H1 (cell line): ENCODE measurements at regions not wholly inside any gene's neighbourhood (a gene's known extent, or its start where the extent isn't known, plus 50 kb on each side); places are given as distances from the start of the nearest gene placed in this dataset.

Source experiments
- CTCF ChIA-PET: fragments of 300-600 bp; sonication (Branson Sonifier 250); formaldehyde crosslinking; loops from one replicate; lab custom pipeline; 2021; ENCODE audit not compliant: partially characterized antibody; lab: Charles Lee
- POLR2A ChIA-PET: fragments of 300-600 bp; sonication (Branson Sonifier 250); formaldehyde crosslinking; loops from one replicate; lab custom pipeline; 2021; ENCODE audit warnings: inconsistent platforms; ENCODE audit not compliant: partially characterized antibody; lab: Charles Lee
- DNase-seq, 2 experiments: peaks; one replicate each; pipeline versions ENCODE4 v3.0.0 to v3.0.0-alpha.2; 2010 to 2022; ENCODE audit warnings: low spot score in 2 of 2, low read depth in 1 of 2, mixed read lengths in 1 of 2
- FAIRE-seq: peaks from 2 replicates; lab custom pipeline; 2011; peaks lifted over from hg19 to GRCh38; lab: Jason Lieb, UNC
- H2AFZ ChIP-seq: 2 replicates; pipeline ENCODE4 v1.8.1; 2012; ENCODE audit warnings: low read length, inconsistent platforms
- H2AK5ac ChIP-seq: 2 replicates; pipeline ENCODE4 v1.6.1; 2013; ENCODE audit warnings: low read depth, low read length
- H2BK120ac ChIP-seq: replicated peaks from 2 replicates; pipeline ENCODE3; 2013; ENCODE audit warnings: low read depth, low read length, inconsistent platforms
- H2BK12ac ChIP-seq: 2 replicates; pipeline ENCODE4 v1.6.1; 2013; ENCODE audit warnings: low read depth, low read length
- H2BK15ac ChIP-seq: 2 replicates; pipeline ENCODE4 v1.6.1; 2013; ENCODE audit warnings: low read length
- H2BK20ac ChIP-seq: 2 replicates; pipeline ENCODE4 v1.6.1; 2013; ENCODE audit warnings: low read length
- H2BK5ac ChIP-seq: 2 replicates; pipeline ENCODE4 v1.6.1; 2013; ENCODE audit warnings: low read depth, low read length
- H3K14ac ChIP-seq: 2 replicates; pipeline ENCODE4 v1.6.1; 2013; ENCODE audit warnings: inconsistent platforms; ENCODE audit not compliant: insufficient read length
- H3K18ac ChIP-seq: 2 replicates; pipeline ENCODE4 v1.6.1; 2013; ENCODE audit warnings: low read length; ENCODE audit errors: extremely low read depth
- H3K23ac ChIP-seq: 2 replicates; pipeline ENCODE4 v1.6.1; 2013; ENCODE audit warnings: inconsistent platforms; ENCODE audit not compliant: insufficient read length
- H3K23me2 ChIP-seq: 2 replicates; pipeline ENCODE4 v1.6.1; 2013; ENCODE audit warnings: low read depth, low read length
- H3K27ac ChIP-seq: 2 replicates; pipeline ENCODE4 v1.6.1; 2011; ENCODE audit warnings: low read depth, low read length, inconsistent platforms
- H3K27me3 ChIP-seq, 4 experiments: replicated peaks in 1 of 4; 1 replicate in 1 of 4; 2 replicates in 3 of 4; pipeline versions ENCODE4 v1.6.1 to v1.8.1; 2011 to 2013; ENCODE audit warnings: low read length in 3 of 4, mild to moderate bottlenecking in 3 of 4, inconsistent platforms in 2 of 4, mixed read lengths in 2 of 4, moderate library complexity in 1 of 4; ENCODE audit not compliant: control insufficient read depth in 3 of 4, insufficient read depth in 3 of 4; ENCODE audit errors: extremely low read depth in 1 of 4
- H3K36me3 ChIP-seq, 4 experiments: 2 replicates each; pipeline versions ENCODE4 v1.6.1 to v1.8.1; 2011 to 2013; ENCODE audit warnings: mild to moderate bottlenecking in 4 of 4, low read length in 3 of 4, moderate library complexity in 2 of 4, control low read depth in 1 of 4, inconsistent platforms in 1 of 4; ENCODE audit not compliant: insufficient read depth in 4 of 4, control insufficient read depth in 2 of 4
- H3K4ac ChIP-seq: replicated peaks from 2 replicates; pipeline ENCODE3; 2013; ENCODE audit warnings: low read length, low read depth, mixed read lengths, inconsistent platforms; ENCODE audit not compliant: insufficient read length
- H3K4me1 ChIP-seq, 4 experiments: replicated peaks in 1 of 4; 1 replicate in 1 of 4; 2 replicates in 3 of 4; pipeline versions ENCODE4 v1.6.1 to v1.8.1; 2011 to 2013; ENCODE audit warnings: low read length in 3 of 4, inconsistent platforms in 2 of 4, mixed read lengths in 1 of 4; ENCODE audit not compliant: insufficient read depth in 4 of 4, control insufficient read depth in 3 of 4
- H3K4me2 ChIP-seq, 2 experiments: 2 replicates each; pipeline versions ENCODE4 v1.6.1 to v1.8.1; 2011 to 2013; ENCODE audit warnings: low read depth in 2 of 2, low read length in 2 of 2, control low read depth in 1 of 2, inconsistent platforms in 1 of 2, mild to moderate bottlenecking in 1 of 2; ENCODE audit not compliant: insufficient read depth in 1 of 2
- H3K4me3 ChIP-seq, 4 experiments: fragments of 200-600, 300-600 bp in 1 of 4; sonication (generic), shearing (Covaris generic), sonication (Bioruptor Twin) in 1 of 4; 2 replicates each; pipeline versions ENCODE4 v1.5.1 to v1.8.1; 2011 to 2016; ENCODE audit warnings: low read length in 4 of 4, low read depth in 3 of 4, control low read depth in 2 of 4, inconsistent platforms in 2 of 4, mild to moderate bottlenecking in 2 of 4, mixed read lengths in 1 of 4, moderate library complexity in 1 of 4; ENCODE audit not compliant: insufficient read depth in 2 of 4; ENCODE audit errors: extremely low read depth in 1 of 4
- H3K56ac ChIP-seq: replicated peaks from 2 replicates; pipeline ENCODE3; 2013; ENCODE audit warnings: low read depth, mild to moderate bottlenecking, mixed read lengths, low read length, inconsistent platforms; ENCODE audit not compliant: insufficient read length
- H3K79me1 ChIP-seq: 2 replicates; pipeline ENCODE4 v1.6.1; 2013; ENCODE audit warnings: low read depth, low read length, control low read depth
- H3K79me2 ChIP-seq, 2 experiments: 2 replicates each; pipeline versions ENCODE4 v1.6.1 to v1.8.1; 2012 to 2013; ENCODE audit warnings: low read length in 2 of 2, mild to moderate bottlenecking in 2 of 2, inconsistent platforms in 1 of 2; ENCODE audit not compliant: insufficient read depth in 2 of 2, control insufficient read depth in 1 of 2
- H3K9ac ChIP-seq, 4 experiments: replicated peaks in 1 of 4; 1 replicate in 1 of 4; 2 replicates in 3 of 4; pipeline versions ENCODE4 v1.6.1 to v1.8.1; 2011 to 2013; ENCODE audit warnings: low read depth in 3 of 4, low read length in 3 of 4, control low read depth in 2 of 4, mild to moderate bottlenecking in 2 of 4, moderate library complexity in 2 of 4, inconsistent platforms in 1 of 4; ENCODE audit errors: extremely low read depth in 1 of 4
- H3K9me3 ChIP-seq, 2 experiments: 2 replicates each; pipeline versions ENCODE4 v1.6.1 to v1.8.1; 2012 to 2013; ENCODE audit warnings: mild to moderate bottlenecking in 2 of 2, moderate library complexity in 2 of 2, control low read depth in 1 of 2, inconsistent platforms in 1 of 2, low read depth in 1 of 2, low read length in 1 of 2, mixed read lengths in 1 of 2; ENCODE audit not compliant: insufficient read depth in 2 of 2
- H4K20me1 ChIP-seq, 2 experiments: replicated peaks in 1 of 2; 2 replicates each; pipeline versions ENCODE3 to v1.8.1; 2011 to 2013; ENCODE audit warnings: inconsistent platforms in 2 of 2, low read length in 2 of 2, mild to moderate bottlenecking in 1 of 2; ENCODE audit not compliant: insufficient read depth in 2 of 2, control insufficient read depth in 1 of 2
- H4K5ac ChIP-seq: 2 replicates; pipeline ENCODE4 v1.6.1; 2013; ENCODE audit warnings: low read length, low read depth, mixed read lengths, inconsistent platforms; ENCODE audit not compliant: insufficient read length
- H4K8ac ChIP-seq: 2 replicates; pipeline ENCODE4 v1.8.0; 2013; ENCODE audit warnings: mild to moderate bottlenecking, moderate library complexity, low read length, inconsistent platforms; ENCODE audit not compliant: insufficient read depth; ENCODE audit errors: extremely low read depth
- H4K91ac ChIP-seq: replicated peaks from 2 replicates; pipeline ENCODE3; 2013; ENCODE audit warnings: low read length, mixed read lengths, inconsistent platforms; ENCODE audit not compliant: insufficient read length
- CBX5 ChIP-seq: fragments of 300-800, 300-1000 bp; sonication (generic); IDR thresholded peaks from 2 replicates; pipeline ENCODE4 v1.7.1; 2016; ENCODE audit warnings: antibody characterized with exemption, low read length, low read depth
- EGR1 ChIP-seq: IDR thresholded peaks from 2 replicates; pipeline ENCODE4 v1.6.1; 2011; ENCODE audit warnings: low read depth, low read length, borderline replicate concordance
- TEAD4 ChIP-seq: IDR thresholded peaks from 2 replicates; pipeline ENCODE4 v1.6.1; 2012; ENCODE audit warnings: low read depth, low read length, inconsistent platforms, mixed read lengths
- YY1 ChIP-seq: IDR thresholded peaks from 2 replicates; pipeline ENCODE4 v1.6.1; 2011; ENCODE audit warnings: low read depth, mild to moderate bottlenecking, low read length
- WGBS, 2 experiments: shearing (Covaris generic) in 1 of 2; methylation state at CpG; one replicate each; pipeline versions ENCODE4 v1.1.6 to v1.1.7; 2013 to 2015; ENCODE audit warnings: low lambda C conversion rate in 2 of 2, mixed read lengths in 2 of 2, inconsistent platforms in 1 of 2, low coverage in 1 of 2, missing lambda C conversion rate in 1 of 2; ENCODE audit not compliant: insufficient replicate concordance in 2 of 2, insufficient coverage in 1 of 2, insufficient read length in 1 of 2; ENCODE audit errors: extremely low coverage in 1 of 2, missing lambda C conversion rate in 1 of 2; 5-methylcytosine and 5-hydroxymethylcytosine counted together

GRCh38 chrX:63884821-63885790, 100.1 kb upstream of the ARHGEF9 start:
- Histone ChIP-seq H3K23ac (no peak overlapping the region), H2BK15ac (no peak overlapping the region), H3K4me3 (no peak overlapping the region), H3K79me1 (no peaks in the 10 kb centered on the region), H3K27ac (no peak overlapping the region), H3K4ac (no peak overlapping the region), H4K91ac (no peak overlapping the region), H2BK5ac (no peak overlapping the region), H4K20me1 (no peaks in the 10 kb centered on the region), H3K79me2 (no peaks in the 10 kb centered on the region), H3K27me3 (no peaks in the 10 kb centered on the region), H3K9ac (no peak overlapping the region), H3K18ac (no peak overlapping the region), H3K36me3 (no peaks in the 10 kb centered on the region), H4K8ac (no peak overlapping the region), H3K4me2 (no peak overlapping the region), H2AK5ac (no peak overlapping the region), H2BK120ac (no peak overlapping the region), H2BK20ac (no peak overlapping the region), H3K14ac (no peak overlapping the region), H2BK12ac (no peak overlapping the region), H3K23me2 (no peaks in the 10 kb centered on the region), H2AFZ (no peak overlapping the region), H3K4me1 (no peaks in the 10 kb centered on the region), H4K5ac (no peak overlapping the region), H3K9me3 (no peaks in the 10 kb centered on the region), H3K56ac (no peak overlapping the region)
- DNase-seq (no peak), FAIRE-seq (no peak)
- WGBS, 2 experiments, result 88% methylated on average over 10 of the region's 10 CpGs; no CpG with 5 or more reads in 1 of the 2 experiments
- TF ChIP-seq CBX5 (no peak), TEAD4 (no peak), YY1 (no peak), EGR1 (no peak)
- CTCF ChIA-PET, result no interaction called here
- POLR2A ChIA-PET, result no interaction called here
